Neural progenitor cell (in vitro differentiated cells): ENCODE measurements at regions not wholly inside any gene's neighbourhood (a gene's known extent, or its start where the extent isn't known, plus 50 kb on each side); places are given as distances from the start of the nearest gene placed in this dataset.

Source experiments
- DNase-seq: peaks from one replicate; pipeline ENCODE4 v3.0.0-alpha.2; 2016; ENCODE audit warnings: low spot score
- H2AFZ ChIP-seq: fragments of 200-600 bp; sonication (generic); replicated peaks from 2 replicates; pipeline ENCODE4 v1.6.1; 2016; ENCODE audit warnings: antibody characterized with exemption
- H3F3A ChIP-seq: fragments of 200-600 bp; sonication (generic); 2 replicates; pipeline ENCODE4 v1.6.1; 2016; ENCODE audit warnings: antibody characterized with exemption, low read depth
- H3K27ac ChIP-seq: fragments of 200-600 bp; sonication (generic); 2 replicates; pipeline ENCODE4 v1.5.1; 2016; ENCODE audit warnings: mild to moderate bottlenecking
- H3K27me3 ChIP-seq: fragments of 200-600 bp; sonication (generic); 2 replicates; pipeline ENCODE4 v1.6.1; 2016; ENCODE audit warnings: mild to moderate bottlenecking, moderate library complexity
- H3K36me3 ChIP-seq: fragments of 200-600 bp; sonication (generic); 2 replicates; pipeline ENCODE4 v1.5.1; 2016
- H3K4me1 ChIP-seq: fragments of 200-600 bp; sonication (generic); 2 replicates; pipeline ENCODE4 v1.6.1; 2016; ENCODE audit warnings: mixed run types
- H3K4me2 ChIP-seq: fragments of 200-600 bp; sonication (generic); 2 replicates; pipeline ENCODE4 v1.6.1; 2016
- H3K4me3 ChIP-seq: fragments of 200-600 bp; sonication (generic); 2 replicates; pipeline ENCODE4 v1.5.1; 2016
- H3K79me2 ChIP-seq: fragments of 200-600 bp; sonication (generic); 2 replicates; pipeline ENCODE4 v1.6.1; 2016; ENCODE audit warnings: low read depth
- H3K9ac ChIP-seq: fragments of 200-600 bp; sonication (generic); 2 replicates; pipeline ENCODE4 v1.6.1; 2016
- H3K9me3 ChIP-seq: fragments of 200-600 bp; sonication (generic); 2 replicates; pipeline ENCODE4 v1.5.1; 2016; ENCODE audit warnings: low read depth
- H4K20me1 ChIP-seq: fragments of 200-600 bp; sonication (generic); 2 replicates; pipeline ENCODE4 v1.6.1; 2016; ENCODE audit warnings: low read depth
- H3K27ac Mint-ChIP-seq: 3 replicates; pipeline ENCODE4 v1.8.0; 2021; ENCODE audit warnings: mixed read lengths
- H3K27me3 Mint-ChIP-seq: 2 replicates; pipeline ENCODE4 v1.8.0; 2022; ENCODE audit warnings: low read depth, mild to moderate bottlenecking, inconsistent platforms, moderate library complexity, mixed read lengths; ENCODE audit not compliant: insufficient read depth
- H3K36me3 Mint-ChIP-seq: 3 replicates; pipeline ENCODE4 v1.8.0; 2021; ENCODE audit warnings: mixed read lengths
- H3K4me1 Mint-ChIP-seq: 3 replicates; pipeline ENCODE4 v1.8.0; 2021; ENCODE audit warnings: mixed read lengths
- H3K4me3 Mint-ChIP-seq: 3 replicates; pipeline ENCODE4 v1.8.0; 2021; ENCODE audit warnings: mild to moderate bottlenecking, moderate library complexity, mixed read lengths
- H3K9me3 Mint-ChIP-seq: 3 replicates; pipeline ENCODE4 v1.8.0; 2020; ENCODE audit warnings: mixed read lengths
- CTCF ChIP-seq: fragments of 200-600 bp; sonication (generic); IDR thresholded peaks from 2 replicates; pipeline ENCODE4 v1.5.1; 2017; ENCODE audit warnings: antibody characterized with exemption, mild to moderate bottlenecking
- EZH2 ChIP-seq: fragments of 200-600 bp; sonication (generic); IDR thresholded peaks from 2 replicates; pipeline ENCODE4 v1.6.1; 2017; ENCODE audit warnings: antibody characterized with exemption, mild to moderate bottlenecking, moderate library complexity
- EZH2phosphoT487 ChIP-seq: fragments of 200-600 bp; sonication (generic); IDR thresholded peaks from 2 replicates; pipeline ENCODE4 v1.6.1; 2017; ENCODE audit warnings: antibody characterized with exemption

GRCh38 chr9:87810679-87811178 lies 71.9 kb upstream of the SPATA31E1 start:
- H3K27ac Mint-ChIP-seq = peak overlapping the region; percentile 38
- H3K36me3 Mint-ChIP-seq = no peaks in the 10 kb centered on the region
- H3K9me3 Mint-ChIP-seq = peaks cover 19% of the 10 kb centered on the region
- no peaks in the 10 kb centered on the region for H3K79me2 ChIP-seq
- no peaks in the 10 kb centered on the region for H3K27me3 ChIP-seq
- no peaks in the 10 kb centered on the region for H3K36me3 ChIP-seq
- H2AFZ ChIP-seq = no peak overlapping the region
- peaks cover 6% of the 10 kb centered on the region for H3K27me3 Mint-ChIP-seq
- H3K9ac ChIP-seq = no peak overlapping the region
- no peak for DNase-seq
- no peak overlapping the region for H3K4me3 ChIP-seq
- TF ChIP-seq CTCF = no peak
- no peak for TF ChIP-seq EZH2
- no peak for TF ChIP-seq EZH2phosphoT487
- no peaks in the 10 kb centered on the region for H4K20me1 ChIP-seq
- no peak overlapping the region for H3K4me2 ChIP-seq
- H3K27ac ChIP-seq = no peak overlapping the region
- no peaks in the 10 kb centered on the region for H3K9me3 ChIP-seq
- peaks cover 8% of the 10 kb centered on the region for H3K4me1 Mint-ChIP-seq
- H3F3A ChIP-seq = no peaks in the 10 kb centered on the region
- H3K4me3 Mint-ChIP-seq = no peak overlapping the region
- no peaks in the 10 kb centered on the region for H3K4me1 ChIP-seq

- H3K9me3 ChIP-seq = no peaks in the 10 kb centered on the region
- no peak overlapping the region for H3K4me3 Mint-ChIP-seq
- H3K27me3 Mint-ChIP-seq = peaks cover 6% of the 10 kb centered on the region
- H3K36me3 Mint-ChIP-seq = no peaks in the 10 kb centered on the region
- H3K36me3 ChIP-seq = no peaks in the 10 kb centered on the region
- H4K20me1 ChIP-seq = no peaks in the 10 kb centered on the region
- H3K27ac ChIP-seq = no peak overlapping the region
- H3K4me3 ChIP-seq = no peak overlapping the region
- H3K27me3 ChIP-seq = no peaks in the 10 kb centered on the region
- no peaks in the 10 kb centered on the region for H3F3A ChIP-seq
- peak; percentile 55 for DNase-seq
- peaks cover 16% of the 10 kb centered on the region for H3K9me3 Mint-ChIP-seq
- no peak for TF ChIP-seq EZH2phosphoT487
- TF ChIP-seq CTCF = peak; percentile 97
- no peaks in the 10 kb centered on the region for H3K4me1 ChIP-seq
- no peak overlapping the region for H3K4me2 ChIP-seq
- H3K9ac ChIP-seq = no peak overlapping the region
- no peaks in the 10 kb centered on the region for H3K79me2 ChIP-seq
- peak overlapping the region; percentile 14 for H2AFZ ChIP-seq
- no peak overlapping the region for H3K27ac Mint-ChIP-seq
- peaks cover 8% of the 10 kb centered on the region for H3K4me1 Mint-ChIP-seq
These were observed 70.1 kb upstream of the SPATA31E1 start for GRCh38 chr9:87812375-87813118.

- DNase-seq = no peak
- H3K9me3 ChIP-seq = no peaks in the 10 kb centered on the region
- no peak overlapping the region for H2AFZ ChIP-seq
- H3K36me3 Mint-ChIP-seq = no peaks in the 10 kb centered on the region
- H3K36me3 ChIP-seq = no peaks in the 10 kb centered on the region
- no peaks in the 10 kb centered on the region for H3F3A ChIP-seq
- no peak overlapping the region for H3K27ac ChIP-seq
- H4K20me1 ChIP-seq = no peaks in the 10 kb centered on the region
- H3K27me3 ChIP-seq = no peaks in the 10 kb centered on the region
- H3K27me3 Mint-ChIP-seq = peaks cover 3% of the 10 kb centered on the region
- no peaks in the 10 kb centered on the region for H3K79me2 ChIP-seq
- peaks cover 8% of the 10 kb centered on the region for H3K4me1 Mint-ChIP-seq
- no peak overlapping the region for H3K4me3 ChIP-seq
- no peak overlapping the region for H3K4me2 ChIP-seq
- H3K9ac ChIP-seq = no peak overlapping the region
- no peak overlapping the region for H3K27ac Mint-ChIP-seq
- H3K9me3 Mint-ChIP-seq = peaks cover 12% of the 10 kb centered on the region
- no peak for TF ChIP-seq EZH2phosphoT487
- TF ChIP-seq EZH2 = no peak
- TF ChIP-seq CTCF = no peak
- no peaks in the 10 kb centered on the region for H3K4me1 ChIP-seq
- H3K4me3 Mint-ChIP-seq = no peak overlapping the region
These were observed 69.6 kb upstream of the SPATA31E1 start for GRCh38 chr9:87813119-87813463.
